GM21447 (cell line): ENCODE measurements at regions not wholly inside any gene's neighbourhood (a gene's known extent, or its start where the extent isn't known, plus 50 kb on each side); places are given as distances from the start of the nearest gene placed in this dataset.
"Not testable (repeated sequence)": the region's sequence is repeated elsewhere in the genome, so short reads cannot be mapped to it uniquely, and the experiment has no call there.

Experiments
- ATAC-seq: cut with Tn5 transposase; IDR thresholded peaks from one replicate; pipeline ENCODE4 v1.9.1; 2021; ENCODE audit not compliant: unreplicated experiment

GRCh38 chr6:75031102-75031501 lies 174.8 kb downstream of the COL12A1 start:
- not testable (repeated sequence) for ATAC-seq

- no peak for ATAC-seq
Observed at GRCh38 chr6:75029333-75029732, 176.5 kb downstream of the COL12A1 start.

GRCh38 chr6:75025371-75025770 lies 180.5 kb downstream of the COL12A1 start:
- ATAC-seq, result no peak

DNA sequence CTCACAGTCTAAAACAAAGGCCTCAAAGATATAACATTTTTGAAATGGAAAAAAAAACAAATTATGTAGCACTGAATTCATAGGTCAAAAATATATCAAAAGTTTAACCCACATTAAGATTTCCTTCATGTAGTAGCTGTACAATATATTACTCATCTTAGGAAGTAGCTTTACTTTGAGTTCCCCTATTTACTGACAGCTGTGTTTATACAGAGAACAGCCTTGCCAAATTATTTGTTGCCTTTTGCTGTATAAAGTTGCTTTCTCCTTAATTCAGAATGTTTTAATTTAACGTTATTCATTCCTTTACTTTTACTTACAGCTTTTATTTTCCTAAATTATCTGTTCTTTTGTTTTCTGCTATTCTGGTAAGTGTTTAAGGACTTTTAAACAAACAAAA lies 181.0 kb downstream of the COL12A1 start:
- ATAC-seq, result no peak

DNA sequence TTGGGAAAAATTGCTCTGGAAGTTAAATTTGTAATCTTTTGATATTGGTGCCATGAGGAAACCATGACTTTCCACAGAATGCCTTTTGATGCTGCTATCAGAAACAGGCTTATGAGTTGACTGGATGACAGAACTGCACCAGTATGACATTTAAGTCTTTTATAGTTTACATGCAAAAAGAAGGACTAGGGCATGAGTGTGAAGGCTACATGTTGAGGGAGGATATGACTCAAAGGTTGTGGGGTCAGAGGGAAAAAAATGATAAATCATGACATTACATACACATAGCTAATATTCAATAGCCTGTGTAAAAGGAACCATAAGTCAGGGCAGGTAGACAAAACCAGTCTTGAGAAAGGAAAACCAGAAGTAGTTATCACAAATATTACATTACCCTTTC lies 182.2 kb downstream of the COL12A1 start:
- no peak for ATAC-seq

GRCh38 chr6:75020971-75021370 lies 184.9 kb downstream of the COL12A1 start:
- no peak for ATAC-seq

- no peak for ATAC-seq
Observed at GRCh38 chr6:75020376-75020775, 185.5 kb downstream of the COL12A1 start.

GRCh38 chr6:75012018-75012417 lies 193.8 kb downstream of the COL12A1 start:
- no peak for ATAC-seq

GRCh38 chr6:75003984-75004383 lies 201.9 kb downstream of the COL12A1 start:
- ATAC-seq, result not testable (repeated sequence)

GRCh38 chr6:74997646-74998045 lies 208.2 kb downstream of the COL12A1 start:
- ATAC-seq, result no peak

DNA sequence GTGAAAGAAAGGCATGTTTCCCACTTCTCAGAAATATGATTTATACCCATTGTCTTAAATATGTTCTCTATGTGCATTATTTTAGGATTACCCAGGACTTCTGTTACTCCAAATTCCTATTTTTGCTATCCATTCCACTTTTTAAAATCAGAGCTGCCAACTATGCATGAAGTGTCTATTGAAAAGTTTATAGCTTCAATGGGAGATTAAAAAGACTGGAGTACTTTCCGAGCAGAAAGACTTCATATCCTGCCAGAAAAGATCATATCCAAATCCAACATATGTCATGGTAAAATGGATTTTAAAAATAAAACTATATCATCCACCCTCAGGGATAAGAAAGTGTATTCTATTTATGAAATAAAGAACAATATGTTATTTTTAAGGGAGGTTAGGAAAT lies 212.7 kb downstream of the COL12A1 start:
- no peak for ATAC-seq

- ATAC-seq, result no peak
Observed at GRCh38 chr6:74991573-74992332, 214.1 kb downstream of the COL12A1 start.

- ATAC-seq, result no peak
Observed at GRCh38 chr6:74979065-74979766, 226.6 kb downstream of the COL12A1 start.

DNA sequence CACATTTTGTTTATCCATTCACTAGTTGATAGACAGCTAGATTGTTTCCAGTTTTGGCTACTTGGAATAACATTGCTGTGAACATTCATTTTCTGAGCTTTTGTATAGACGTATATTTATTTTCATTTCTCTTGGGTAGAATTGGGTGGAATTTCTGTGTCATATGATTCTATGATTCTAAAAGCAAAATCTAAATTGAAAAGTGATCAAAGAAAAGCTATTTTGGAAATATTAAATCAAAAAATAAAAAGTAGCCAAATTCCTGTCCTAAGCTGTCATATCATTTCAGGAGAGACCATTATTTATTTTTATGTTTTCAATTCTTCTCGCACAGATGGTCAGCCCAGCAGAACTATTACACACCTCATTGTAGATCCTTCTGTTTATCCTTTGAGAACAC lies 229.2 kb downstream of the COL12A1 start:
- ATAC-seq, result no peak

- ATAC-seq, result no peak
Observed at GRCh38 chr6:74976026-74976425, 229.8 kb downstream of the COL12A1 start.

- ATAC-seq, result no peak
Observed at GRCh38 chr6:74973591-74973990, 232.3 kb downstream of the COL12A1 start.

DNA sequence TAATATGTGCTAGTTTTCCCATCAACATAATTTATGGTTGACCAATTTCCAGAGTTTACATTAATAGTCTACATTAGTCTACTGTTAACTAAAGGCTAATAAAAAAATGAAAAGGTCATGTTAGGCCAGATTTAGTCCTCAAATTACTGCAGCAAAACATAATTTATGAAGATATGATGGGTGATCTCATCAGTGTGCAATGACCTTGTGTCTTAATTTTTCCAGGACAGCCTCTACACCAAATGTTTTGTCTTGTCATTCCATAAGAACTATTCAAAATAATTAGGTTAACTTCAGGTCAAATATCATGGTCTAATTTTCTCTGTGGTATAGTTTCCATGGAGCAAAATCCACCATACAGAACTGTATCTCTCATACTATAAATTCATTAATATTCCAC lies 234.2 kb downstream of the COL12A1 start:
- no peak for ATAC-seq

DNA sequence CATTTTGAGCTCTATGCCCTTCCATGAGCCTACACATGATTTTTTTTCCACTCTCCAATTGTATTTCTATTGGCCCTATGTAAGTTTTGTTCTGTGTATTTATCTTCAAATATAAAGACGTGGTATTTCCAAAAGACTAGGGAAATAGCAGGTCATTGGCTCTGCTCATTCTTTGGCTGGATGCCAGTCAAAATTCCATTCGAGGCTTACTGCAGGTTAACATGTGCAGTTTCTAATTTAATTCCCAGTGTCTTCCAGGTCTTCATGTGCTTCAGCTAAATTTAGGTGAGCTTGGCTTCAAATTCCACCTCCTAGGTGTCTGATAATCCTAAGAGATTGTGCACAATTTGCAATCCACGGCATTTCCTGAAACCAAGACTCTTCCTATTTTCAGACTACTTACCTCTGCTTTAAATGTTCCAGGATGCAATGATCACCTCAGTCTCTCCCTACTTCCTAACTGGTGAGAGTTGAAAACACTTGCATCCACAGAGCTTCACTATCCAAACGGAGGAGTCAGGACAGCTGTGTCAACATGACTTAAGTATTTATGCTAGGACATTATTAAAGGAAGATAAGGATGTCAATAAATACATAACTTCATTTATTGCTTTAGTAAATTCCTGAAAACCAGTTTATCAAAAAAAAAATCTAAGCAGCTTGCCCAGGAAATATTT lies 236.1 kb downstream of the COL12A1 start:
- ATAC-seq, result no peak

DNA sequence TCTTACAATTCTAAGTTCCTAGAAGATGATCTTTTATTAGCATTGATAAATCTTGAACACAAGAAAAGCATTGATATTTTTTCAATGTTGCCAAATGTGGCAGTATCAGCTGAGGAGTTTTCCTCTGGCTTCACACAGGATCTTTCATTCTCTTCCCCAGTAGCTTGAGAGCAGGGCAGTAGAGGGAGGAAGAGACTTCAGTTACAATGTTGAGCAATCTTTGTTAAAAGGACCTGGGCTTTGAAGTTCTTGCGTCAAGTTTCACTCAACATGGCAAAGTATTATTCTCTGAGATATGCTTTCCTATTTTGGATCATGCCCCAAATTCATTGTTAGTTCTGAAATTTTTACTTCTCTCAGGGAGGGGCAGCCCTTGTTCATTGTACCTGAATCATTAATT lies 238.0 kb downstream of the COL12A1 start:
- no peak for ATAC-seq

GRCh38 chr6:74966712-74967111 lies 239.1 kb downstream of the COL12A1 start:
- ATAC-seq, result no peak

GRCh38 chr6:74964871-74965441 lies 240.9 kb downstream of the COL12A1 start:
- ATAC-seq, result no peak
